DMS53 treated with DMSO at 0.1 percent for 48 hours (cell line): ENCODE measurements at regions not wholly inside any gene's neighbourhood (a gene's known extent, or its start where the extent isn't known, plus 50 kb on each side); places are given as distances from the start of the nearest gene placed in this dataset.
"Not testable (repeated sequence)": the region's sequence is repeated elsewhere in the genome, so short reads cannot be mapped to it uniquely, and the experiment has no call there.

Experiments used
- DNase-seq: peaks from one replicate; lab custom pipeline; 2025; ENCODE audit not compliant: unreplicated experiment; lab: John Stamatoyannopoulos, UW

GRCh38 chr12:77231501-77231918, 166.1 kb upstream of the E2F7 start:
- DNase-seq: no peak

- no peak for DNase-seq
Observed at GRCh38 chr12:77229640-77230442, 164.5 kb upstream of the E2F7 start.

GRCh38 chr12:77228376-77228775, 163.0 kb upstream of the E2F7 start:
- no peak for DNase-seq

- DNase-seq: no peak
Observed at GRCh38 chr12:77226368-77226767, 161.0 kb upstream of the E2F7 start.

GRCh38 chr12:77225373-77225772, 160.0 kb upstream of the E2F7 start:
- DNase-seq: peak; percentile 8

GRCh38 chr12:77224346-77224745, 159.0 kb upstream of the E2F7 start:
- no peak for DNase-seq

GRCh38 chr12:77222336-77222735, 157.0 kb upstream of the E2F7 start:
- DNase-seq: no peak

GRCh38 chr12:77220586-77220985, 155.2 kb upstream of the E2F7 start:
- no peak for DNase-seq

- DNase-seq: no peak
Observed at GRCh38 chr12:77218278-77218677, 152.9 kb upstream of the E2F7 start.

GRCh38 chr12:77216136-77216535, 150.8 kb upstream of the E2F7 start:
- not testable (repeated sequence) for DNase-seq

- DNase-seq: no peak
Observed at GRCh38 chr12:77214136-77214535, 148.8 kb upstream of the E2F7 start.

GRCh38 chr12:77213319-77213718, 147.9 kb upstream of the E2F7 start:
- no peak for DNase-seq

GRCh38 chr12:77210724-77211123, 145.4 kb upstream of the E2F7 start:
- DNase-seq: no peak

GRCh38 chr12:77204083-77204482, 138.7 kb upstream of the E2F7 start:
- peak; percentile 13 for DNase-seq

GRCh38 chr12:77202457-77203060, 137.2 kb upstream of the E2F7 start:
- DNase-seq: no peak

GRCh38 chr12:77189901-77190416, 124.6 kb upstream of the E2F7 start:
- no peak for DNase-seq

- DNase-seq: no peak
Observed at GRCh38 chr12:77189458-77189857, 124.1 kb upstream of the E2F7 start.

- peak; percentile 30 for DNase-seq
Observed at GRCh38 chr12:77179515-77179914, 114.1 kb upstream of the E2F7 start.

GRCh38 chr12:77167801-77168200, 102.4 kb upstream of the E2F7 start:
- DNase-seq: no peak

- DNase-seq: no peak
Observed at GRCh38 chr12:77166696-77167095, 101.3 kb upstream of the E2F7 start.

- DNase-seq: no peak
Observed at GRCh38 chr12:77163074-77164038, 98.0 kb upstream of the E2F7 start.
